CD4-positive, alpha-beta T cell treated with Interleukin-12 subunit alpha and Interleukin-12 subunit beta, for 1 hour (primary cell): ENCODE measurements at regions not wholly inside any gene's neighbourhood (a gene's known extent, or its start where the extent isn't known, plus 50 kb on each side); places are given as distances from the start of the nearest gene placed in this dataset.
"Not testable (repeated sequence)": the region's sequence is repeated elsewhere in the genome, so short reads cannot be mapped to it uniquely, and the experiment has no call there.

Experiments used
- DNase-seq: peaks from one replicate; pipeline ENCODE4 v3.0.0-alpha.2; 2020

- DNase-seq: no peak
Measured at GRCh38 chr2:133624551-133624950, 56.3 kb upstream of the NCKAP5 start.

- no peak for DNase-seq
Measured at GRCh38 chr2:133627741-133628140, 59.5 kb upstream of the NCKAP5 start.

DNA sequence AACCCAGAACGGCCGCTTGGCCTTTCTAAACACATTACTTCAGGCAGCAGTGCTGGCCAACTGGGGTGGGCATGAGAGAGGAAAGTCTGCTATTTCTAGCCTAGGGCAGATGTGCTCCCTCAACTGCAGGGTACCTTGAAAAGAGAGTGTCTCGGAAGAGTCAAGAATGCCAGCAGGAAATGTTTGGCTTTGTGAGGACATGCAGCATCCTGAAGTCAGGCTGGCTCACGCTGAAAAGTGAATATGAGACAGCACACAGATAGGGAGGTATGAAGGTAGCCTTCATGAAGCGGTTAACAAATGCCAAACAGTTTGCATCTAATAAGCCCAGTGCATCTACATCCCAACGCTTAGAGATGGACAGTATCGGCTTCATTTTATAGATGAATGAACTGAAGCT, 65.0 kb upstream of the NCKAP5 start:
- DNase-seq: no peak

- no peak for DNase-seq
Measured at GRCh38 chr2:133633881-133634409, 65.7 kb upstream of the NCKAP5 start.

- no peak for DNase-seq
Measured at GRCh38 chr2:133635131-133635530, 66.9 kb upstream of the NCKAP5 start.

DNA sequence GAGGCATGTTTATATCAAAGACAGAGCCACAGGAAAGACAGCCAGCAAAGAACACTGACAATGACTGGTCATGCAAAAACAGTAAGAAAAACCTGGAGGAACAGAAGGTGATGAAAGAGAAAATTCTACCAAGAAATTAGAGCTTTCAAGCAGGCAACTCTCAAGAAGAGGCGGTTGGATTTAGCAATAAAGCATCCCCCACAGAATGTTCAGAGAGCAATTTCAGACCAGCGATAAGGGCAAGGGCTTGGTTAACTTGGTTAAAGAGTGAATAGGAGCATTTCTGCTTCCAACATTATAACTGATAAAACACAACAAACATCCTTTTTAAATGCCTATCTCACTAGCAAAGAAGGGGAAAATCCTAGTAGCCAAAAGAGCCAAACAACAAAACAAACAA, 68.0 kb upstream of the NCKAP5 start:
- DNase-seq: no peak

- no peak for DNase-seq
Measured at GRCh38 chr2:133640103-133640502, 71.8 kb upstream of the NCKAP5 start.

- no peak for DNase-seq
Measured at GRCh38 chr2:133641497-133641896, 73.2 kb upstream of the NCKAP5 start.

DNA sequence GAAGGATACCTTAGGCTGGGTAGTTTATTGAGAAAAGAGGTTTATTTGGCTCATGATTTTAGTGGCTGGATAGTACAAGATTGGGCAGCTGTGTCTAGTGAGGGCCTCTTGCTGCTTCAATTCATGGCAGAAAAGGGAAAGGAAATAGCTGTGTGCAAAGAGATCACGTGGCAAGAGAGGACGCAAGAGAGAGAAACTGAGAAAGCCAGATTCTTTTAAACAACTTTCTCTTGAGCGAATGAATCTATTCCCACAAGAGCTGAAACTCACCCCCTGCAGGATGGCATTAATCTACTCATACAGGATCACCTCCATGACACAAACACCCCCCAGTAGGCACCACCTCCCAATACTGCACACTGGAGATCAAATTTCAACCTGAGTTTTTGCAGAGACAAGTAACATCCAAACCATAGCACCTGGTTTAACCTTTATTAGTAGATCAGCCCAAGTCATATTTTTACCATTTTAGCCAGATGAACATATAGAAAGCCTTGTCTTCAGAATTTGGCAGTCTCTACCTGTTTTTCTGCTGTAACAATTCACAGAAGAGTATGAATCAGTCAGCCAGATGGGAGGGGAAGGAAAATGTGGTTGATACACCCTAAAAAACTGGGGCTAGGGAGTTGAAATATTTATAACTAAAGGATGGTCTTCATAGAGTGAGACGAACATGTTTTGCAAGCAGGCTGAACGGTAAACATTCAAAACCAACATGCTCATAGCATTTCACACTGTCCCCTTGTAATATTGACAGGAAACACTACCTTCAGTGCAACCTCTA, 73.9 kb upstream of the NCKAP5 start:
- DNase-seq: no peak

DNA sequence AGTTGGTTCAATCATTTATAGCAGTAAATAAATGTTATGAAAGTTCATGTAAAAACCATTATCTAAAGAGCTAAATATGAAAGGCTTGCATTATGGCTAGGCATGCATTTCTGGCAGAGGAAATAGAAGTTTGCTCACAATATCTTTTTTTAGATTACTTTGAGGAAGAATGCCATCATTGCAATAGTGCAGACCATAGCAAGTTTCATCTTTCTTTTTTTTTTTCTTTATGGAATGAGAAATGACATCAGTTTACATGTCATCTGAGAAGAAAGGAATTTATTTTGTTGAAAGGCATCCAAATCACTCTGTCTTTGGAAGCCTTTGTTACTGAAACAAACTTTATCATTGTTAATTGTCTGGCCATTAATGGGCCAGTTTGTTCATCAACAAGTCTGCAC, 74.5 kb upstream of the NCKAP5 start:
- no peak for DNase-seq

- DNase-seq: no peak
Measured at GRCh38 chr2:133643863-133644262, 75.6 kb upstream of the NCKAP5 start.

GRCh38 chr2:133644846-133645245, 76.6 kb upstream of the NCKAP5 start:
- DNase-seq: no peak

DNA sequence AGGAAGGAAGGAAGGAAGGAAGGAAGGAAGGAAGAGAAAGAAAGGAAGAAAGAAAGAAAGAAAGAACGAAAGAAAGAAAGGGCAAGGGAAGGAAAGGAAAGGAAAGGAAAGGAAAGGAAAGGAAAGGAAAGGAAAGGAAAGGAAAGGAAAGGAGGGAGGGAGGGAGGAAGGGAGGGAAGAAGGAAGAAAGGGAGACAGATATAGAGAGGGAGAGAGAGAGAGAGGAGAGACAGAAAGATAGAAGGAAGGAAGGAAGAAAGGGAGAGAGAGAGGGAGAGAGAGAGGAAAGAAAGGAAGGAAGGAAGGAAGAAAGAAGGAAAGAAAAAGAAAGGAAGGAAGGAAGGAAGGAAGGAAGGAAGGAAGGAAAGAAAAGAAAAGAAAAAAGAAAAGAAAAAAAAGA, 79.1 kb upstream of the NCKAP5 start:
- DNase-seq: not testable (repeated sequence)

GRCh38 chr2:133651861-133652260, 83.6 kb upstream of the NCKAP5 start:
- no peak for DNase-seq

GRCh38 chr2:133652398-133652797, 84.1 kb upstream of the NCKAP5 start:
- DNase-seq: no peak

DNA sequence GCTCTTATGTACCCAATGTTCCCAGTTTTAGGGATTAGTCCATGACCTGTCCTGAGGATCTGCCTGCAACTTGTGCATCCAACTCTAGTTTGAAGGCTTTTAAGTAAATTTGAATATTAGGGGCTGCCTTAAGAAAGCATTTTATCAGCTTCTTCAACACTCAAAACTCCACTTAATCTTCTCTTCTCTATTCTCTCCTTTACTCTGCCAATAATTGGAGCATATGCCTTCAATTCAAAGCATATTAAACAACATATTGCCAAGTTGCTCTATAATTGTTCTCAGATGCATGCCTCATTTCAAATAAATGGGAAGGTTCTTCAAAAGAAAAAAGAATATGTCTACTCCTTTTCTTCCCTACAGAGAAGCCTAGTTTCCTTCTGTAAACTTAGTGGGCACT, 84.8 kb upstream of the NCKAP5 start:
- DNase-seq: no peak

DNA sequence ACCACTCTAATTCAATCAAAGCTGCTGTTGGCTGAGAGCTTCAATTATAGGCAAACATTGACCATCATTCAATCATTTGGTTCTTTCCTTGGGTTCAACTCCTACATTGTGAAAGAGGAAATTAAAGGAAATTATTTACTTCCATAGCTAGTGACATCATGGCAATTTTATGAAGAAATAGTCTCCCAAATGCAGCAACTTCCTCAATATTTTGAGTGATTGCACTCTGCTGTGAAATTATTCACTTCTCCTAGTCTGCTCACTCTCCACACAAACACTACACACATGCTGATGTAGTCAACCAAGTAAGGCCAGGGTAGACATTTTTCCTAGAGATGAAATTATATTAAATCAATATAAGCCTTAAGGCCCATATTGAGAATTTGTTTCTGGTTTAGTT, 86.7 kb upstream of the NCKAP5 start:
- DNase-seq: no peak

- DNase-seq: no peak
Measured at GRCh38 chr2:133655610-133656009, 87.3 kb upstream of the NCKAP5 start.

- DNase-seq: no peak
Measured at GRCh38 chr2:133657591-133657990, 89.3 kb upstream of the NCKAP5 start.

DNA sequence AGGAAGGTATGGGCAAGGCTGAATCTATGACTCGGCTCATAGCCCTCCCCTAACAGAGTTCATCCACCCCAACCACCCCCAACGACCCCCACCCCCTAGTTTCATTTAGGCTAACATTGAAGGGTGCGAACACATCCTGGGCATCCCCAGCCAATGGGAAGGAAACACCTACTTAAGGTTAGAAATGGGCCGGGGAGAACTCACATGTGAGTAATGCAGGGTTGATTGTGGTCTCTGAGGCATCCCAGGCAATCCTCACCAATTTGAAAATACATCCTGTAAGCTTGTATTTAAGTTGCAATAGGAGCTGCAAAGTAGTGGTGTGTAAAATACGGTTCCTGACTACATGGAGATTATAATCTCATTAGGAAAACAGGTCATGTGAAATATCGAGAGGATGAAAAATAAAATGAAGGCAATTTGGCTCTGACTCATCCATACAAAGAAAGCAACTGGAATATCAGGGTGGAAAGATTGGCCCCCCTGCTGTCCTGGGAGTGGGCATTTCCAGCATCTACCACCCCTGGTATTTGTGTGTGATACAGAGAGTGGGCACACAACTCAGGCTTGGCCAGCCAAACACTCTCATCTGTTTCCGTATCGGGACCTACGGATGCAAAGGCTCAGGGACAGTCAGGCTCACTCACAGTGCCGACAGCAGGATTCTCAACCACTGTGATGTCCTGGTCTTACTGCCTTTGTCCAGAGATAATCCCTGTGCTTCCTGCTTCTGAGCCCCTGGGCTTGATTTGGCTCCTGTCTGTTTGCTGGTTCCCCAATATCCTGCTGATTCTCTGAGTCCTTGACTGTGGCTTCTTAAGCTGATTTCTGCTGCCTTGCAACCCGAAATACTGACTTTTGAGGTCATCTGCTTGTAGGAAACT, 90.0 kb upstream of the NCKAP5 start:
- no peak for DNase-seq

DNA sequence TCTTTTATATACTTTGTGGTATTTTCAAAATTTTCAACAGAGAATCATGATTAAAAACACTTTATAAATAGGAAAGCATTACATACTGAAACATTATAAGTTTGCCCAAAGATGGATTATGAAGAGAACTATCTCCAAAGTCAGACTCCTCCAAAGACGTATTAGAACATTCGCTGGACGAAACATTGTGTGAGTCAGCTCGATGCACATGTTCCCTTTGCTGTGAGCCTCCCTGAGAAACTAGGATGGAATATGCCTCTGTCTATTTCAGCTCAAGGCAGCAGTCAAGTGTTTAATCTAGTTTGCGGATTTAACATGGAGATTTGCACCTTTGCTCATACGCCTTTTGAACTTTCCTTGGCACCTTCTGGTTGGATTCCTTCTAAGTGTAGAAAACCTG, 92.2 kb upstream of the NCKAP5 start:
- DNase-seq: no peak

DNA sequence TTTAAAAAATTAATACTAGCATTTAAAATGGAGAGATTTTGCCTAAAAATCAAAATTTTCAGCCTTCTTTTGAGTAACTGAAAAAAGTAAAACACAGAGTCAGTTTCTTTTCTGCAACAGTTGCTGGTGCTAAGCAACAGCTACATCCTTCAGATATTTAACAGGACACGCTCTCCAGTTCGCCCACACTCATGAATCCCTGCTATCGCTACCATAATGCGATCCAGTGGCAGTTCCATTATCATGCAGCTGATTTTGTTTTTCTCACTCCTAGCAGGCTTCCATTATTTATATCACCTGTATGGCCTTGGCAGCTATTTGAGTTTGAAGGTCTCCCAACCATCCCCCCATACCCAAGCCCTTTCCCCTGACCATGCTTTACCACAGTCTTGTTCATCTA, 93.1 kb upstream of the NCKAP5 start:
- DNase-seq: no peak

DNA sequence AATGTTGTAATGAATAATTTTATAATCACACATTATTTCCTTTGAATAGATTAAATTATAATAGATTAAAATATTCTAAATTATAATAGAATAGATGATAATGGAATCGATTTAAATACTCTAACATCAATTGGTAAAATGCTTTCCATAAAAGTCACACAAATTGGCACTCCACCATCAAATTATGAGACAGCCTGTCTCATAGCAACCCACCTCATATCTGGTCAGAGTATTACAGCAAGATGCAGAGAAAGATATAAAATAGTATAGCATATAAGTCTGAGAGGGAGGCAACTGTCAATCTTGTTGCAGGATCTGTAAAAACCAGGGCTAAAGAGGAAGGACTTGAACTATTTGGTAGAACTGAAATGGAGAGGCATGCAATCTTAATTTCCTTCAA, 98.4 kb upstream of the NCKAP5 start:
- DNase-seq: no peak

GRCh38 chr2:133667085-133667484, 98.8 kb upstream of the NCKAP5 start:
- DNase-seq: no peak
